Common myeloid progenitor, CD34-positive (primary cell): ENCODE measurements at regions not wholly inside any gene's neighbourhood (a gene's known extent, or its start where the extent isn't known, plus 50 kb on each side); places are given as distances from the start of the nearest gene placed in this dataset.
"Not testable (repeated sequence)": the region's sequence is repeated elsewhere in the genome, so short reads cannot be mapped to it uniquely, and the experiment has no call there.

Experiments
- CTCF ChIA-PET: fragments of 350-600 bp; sonication (Branson Sonifier 250); formaldehyde crosslinking; loops from one replicate; lab custom pipeline; 2021; ENCODE audit warnings: antibody characterized with exemption; lab: Charles Lee
- POLR2A ChIA-PET: fragments of 350-600 bp; sonication (Branson Sonifier 250); formaldehyde crosslinking; loops from one replicate; lab custom pipeline; 2021; ENCODE audit warnings: antibody characterized with exemption; lab: Charles Lee
- DNase-seq, 3 donors: peaks; one replicate each; pipeline versions ENCODE4 v3.0.0 to v3.0.0-alpha.2; 2013
- H3K27ac ChIP-seq, 2 experiments: 1 replicate in 1 of 2; 2 replicates in 1 of 2; pipeline ENCODE4 v1.7.0; 2013; ENCODE audit warnings: inconsistent platforms in 2 of 2, low read length in 2 of 2, mild to moderate bottlenecking in 2 of 2, low read depth in 1 of 2, moderate library complexity in 1 of 2; ENCODE audit not compliant: severe bottlenecking in 2 of 2, insufficient read depth in 1 of 2, poor library complexity in 1 of 2
- H3K27me3 ChIP-seq, 5 experiments: replicated peaks in 2 of 5; 1 replicate in 3 of 5; 2 replicates in 2 of 5; pipeline versions ENCODE4 v1.6.1 to v1.7.0; 2013; ENCODE audit warnings: low read length in 4 of 5, mild to moderate bottlenecking in 2 of 5, moderate library complexity in 2 of 5, inconsistent platforms in 1 of 5; ENCODE audit not compliant: insufficient read depth in 5 of 5, control insufficient read depth in 4 of 5
- H3K36me3 ChIP-seq, 4 experiments: 1 replicate in 2 of 4; 2 replicates in 2 of 4; pipeline versions ENCODE4 v1.6.1 to v1.7.0; 2013; ENCODE audit warnings: low read length in 3 of 4, control low read depth in 1 of 4, mild to moderate bottlenecking in 1 of 4; ENCODE audit not compliant: control insufficient read depth in 4 of 4, insufficient read depth in 4 of 4
- H3K4me1 ChIP-seq, 4 experiments: 1 replicate in 3 of 4; 2 replicates in 1 of 4; pipeline versions ENCODE4 v1.6.1 to v1.7.1; 2013; ENCODE audit warnings: low read length in 3 of 4, mild to moderate bottlenecking in 3 of 4, control low read depth in 1 of 4, inconsistent platforms in 1 of 4, moderate library complexity in 1 of 4; ENCODE audit not compliant: control insufficient read depth in 4 of 4, insufficient read depth in 4 of 4; ENCODE audit errors: control extremely low read depth in 1 of 4
- H3K4me3 ChIP-seq, 7 experiments: 1 replicate in 4 of 7; 2 replicates in 3 of 7; pipeline versions ENCODE4 v1.5.1 to v1.7.0; 2013; ENCODE audit warnings: mild to moderate bottlenecking in 7 of 7, low read length in 6 of 7, moderate library complexity in 6 of 7, inconsistent platforms in 2 of 7, low read depth in 2 of 7, control low read depth in 1 of 7; ENCODE audit not compliant: insufficient read depth in 4 of 7, control insufficient read depth in 1 of 7; ENCODE audit errors: extremely low read depth in 1 of 7
- H3K9me3 ChIP-seq, 5 experiments: 1 replicate in 4 of 5; 2 replicates in 1 of 5; pipeline versions ENCODE4 v1.6.1 to v1.7.1; 2013; ENCODE audit warnings: low read length in 4 of 5, mild to moderate bottlenecking in 2 of 5, inconsistent platforms in 1 of 5, low read depth in 1 of 5, moderate library complexity in 1 of 5; ENCODE audit not compliant: control insufficient read depth in 4 of 5, insufficient read depth in 2 of 5; ENCODE audit errors: control extremely low read depth in 1 of 5
- WGBS: methylation state at CpG from one replicate; pipeline ENCODE4 v1.1.5; 2013; ENCODE audit not compliant: insufficient coverage; 5-methylcytosine and 5-hydroxymethylcytosine counted together

DNA sequence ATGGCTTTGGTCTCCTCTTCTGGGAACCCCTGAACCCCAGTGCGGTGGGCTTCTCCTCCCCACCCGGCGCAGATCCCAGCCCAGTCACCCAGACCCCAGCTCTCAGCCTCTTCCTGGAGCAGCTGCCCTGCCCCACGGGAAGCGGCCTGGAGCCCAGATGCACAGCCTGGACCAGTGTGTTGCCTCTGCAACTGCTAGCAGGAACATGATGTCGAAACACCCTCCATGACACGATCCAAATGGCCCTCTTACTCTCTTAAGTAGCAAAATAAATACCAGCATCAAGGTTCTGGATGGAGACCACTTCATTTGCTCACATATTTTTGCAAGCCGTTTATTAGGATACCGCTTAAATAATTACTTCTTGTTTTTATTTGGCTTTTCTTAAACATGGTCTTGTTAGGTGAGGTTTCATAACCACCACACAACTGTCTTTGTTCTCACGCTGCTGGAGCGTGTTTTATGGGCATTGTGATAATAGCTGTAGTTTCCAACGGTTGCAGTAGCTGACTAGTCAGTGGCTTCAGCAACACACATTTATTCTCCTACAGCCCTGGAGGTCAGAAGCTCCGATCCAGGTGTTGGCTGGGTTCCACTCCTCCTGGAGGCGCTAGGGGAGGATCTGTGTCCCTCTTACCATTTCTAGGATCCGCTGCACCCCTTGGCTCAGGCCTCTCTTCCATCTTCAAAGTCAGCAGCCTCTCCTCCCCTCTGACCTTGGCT is 5453.9 kb upstream of the TPTE start:
- H3K4me1 ChIP-seq, CTCF ChIA-PET: not testable (repeated sequence)
- WGBS, result no CpG with 5 or more reads among the region's 15 CpGs

DNA sequence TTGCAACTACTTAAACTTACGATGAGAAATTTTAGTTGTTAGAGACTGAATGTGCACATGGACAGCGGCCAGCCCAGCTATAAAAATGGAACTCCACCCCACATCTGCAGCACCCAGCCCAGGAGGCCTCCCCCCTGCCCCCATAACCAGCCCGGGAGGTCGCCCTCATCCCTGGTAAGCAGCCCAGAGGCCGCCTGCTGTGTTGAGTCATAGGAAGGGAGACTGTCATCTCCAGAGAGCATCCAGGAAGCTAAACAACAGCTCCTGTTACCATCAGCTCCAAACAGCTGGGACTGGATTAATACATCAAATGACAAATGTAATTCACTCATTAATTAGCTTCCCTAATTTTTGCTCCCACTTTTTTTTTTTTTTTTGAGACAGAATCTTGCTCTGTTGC is 5452.7 kb upstream of the TPTE start:
- H3K4me3 ChIP-seq, CTCF ChIA-PET, H3K27ac ChIP-seq, H3K9me3 ChIP-seq, H3K36me3 ChIP-seq, DNase-seq, H3K4me1 ChIP-seq, POLR2A ChIA-PET, H3K27me3 ChIP-seq: not testable (repeated sequence)
- WGBS, result no CpG with 5 or more reads among the region's 5 CpGs

More for the DNA sequence above, 5453.9 kb upstream of the TPTE start:
- H3K27ac ChIP-seq, H3K9me3 ChIP-seq, POLR2A ChIA-PET, H3K4me3 ChIP-seq, H3K27me3 ChIP-seq, DNase-seq, H3K36me3 ChIP-seq: not testable (repeated sequence)

DNA sequence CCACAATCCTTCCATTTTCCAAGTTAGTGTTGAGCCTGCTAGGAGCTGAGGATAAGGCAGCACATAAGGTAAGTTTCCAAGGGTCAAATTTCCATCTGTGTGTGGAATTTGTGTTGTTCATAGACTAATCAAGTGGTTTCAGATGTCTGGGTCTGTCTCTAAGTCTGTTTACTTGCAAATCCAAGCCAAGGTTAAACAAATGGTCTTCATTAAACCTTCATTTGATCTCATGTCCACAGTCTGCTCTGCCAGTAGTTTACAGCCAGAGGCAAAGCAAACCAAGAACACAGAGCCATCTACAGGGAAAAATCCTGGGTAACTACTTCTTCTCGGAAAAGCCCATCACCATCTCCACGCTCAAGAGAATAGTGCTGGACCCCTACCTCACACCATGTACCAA is 5450.2 kb upstream of the TPTE start:
- POLR2A ChIA-PET, H3K4me1 ChIP-seq, H3K36me3 ChIP-seq, H3K4me3 ChIP-seq, H3K27me3 ChIP-seq, H3K9me3 ChIP-seq, DNase-seq, CTCF ChIA-PET, H3K27ac ChIP-seq: not testable (repeated sequence)
- WGBS, result no CpG with 5 or more reads among the region's 2 CpGs

- POLR2A ChIA-PET, H3K27me3 ChIP-seq, H3K4me3 ChIP-seq, H3K9me3 ChIP-seq, CTCF ChIA-PET, H3K36me3 ChIP-seq, H3K4me1 ChIP-seq, H3K27ac ChIP-seq, DNase-seq: not testable (repeated sequence)
- no CpG with 5 or more reads among the region's 7 CpGs for WGBS
Observed at GRCh38 chr21:5076854-5077253, 5444.5 kb upstream of the TPTE start.

- H3K4me1 ChIP-seq, H3K4me3 ChIP-seq, DNase-seq, H3K9me3 ChIP-seq, H3K36me3 ChIP-seq, H3K27me3 ChIP-seq, CTCF ChIA-PET, H3K27ac ChIP-seq, POLR2A ChIA-PET: not testable (repeated sequence)
- no CpG with 5 or more reads among the region's 8 CpGs for WGBS
Observed at GRCh38 chr21:5079361-5079760, 5442.0 kb upstream of the TPTE start.

- H3K36me3 ChIP-seq, CTCF ChIA-PET, H3K4me1 ChIP-seq, H3K9me3 ChIP-seq, H3K27ac ChIP-seq, DNase-seq, H3K4me3 ChIP-seq, H3K27me3 ChIP-seq, POLR2A ChIA-PET: not testable (repeated sequence)
- WGBS, result no CpG with 5 or more reads among the region's 5 CpGs
Observed at GRCh38 chr21:5080015-5080414, 5441.4 kb upstream of the TPTE start.

DNA sequence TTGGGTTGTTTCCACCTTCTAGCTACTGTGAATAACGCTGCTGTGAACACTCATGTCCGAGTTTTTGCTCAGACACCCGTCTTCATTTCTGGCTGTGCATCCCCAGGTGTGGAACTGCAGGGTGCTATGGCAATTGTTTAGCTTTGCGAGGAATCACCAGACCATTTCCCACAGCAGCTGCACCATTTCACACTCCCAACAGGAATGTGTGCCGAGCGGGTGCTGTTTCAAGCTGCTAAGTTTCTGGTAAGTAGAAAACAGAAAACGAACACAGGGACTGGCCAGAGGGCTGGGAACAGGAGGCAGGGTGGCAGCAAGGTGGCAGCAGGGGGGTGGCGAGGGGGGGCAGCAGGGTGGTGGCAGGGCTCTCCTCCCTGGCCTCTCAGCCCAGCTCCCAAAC is 5437.1 kb upstream of the TPTE start:
- POLR2A ChIA-PET, H3K4me1 ChIP-seq, H3K27ac ChIP-seq, H3K27me3 ChIP-seq, H3K4me3 ChIP-seq, CTCF ChIA-PET, H3K9me3 ChIP-seq, DNase-seq, H3K36me3 ChIP-seq: not testable (repeated sequence)
- no CpG with 5 or more reads among the region's 8 CpGs for WGBS
